ENCODE measurements at regions not wholly inside any gene's neighbourhood (a gene's known extent, or its start where the extent isn't known, plus 50 kb on each side); places are given as distances from the start of the nearest gene placed in this dataset.

- Mint-ChIP-seq H3K27me3 (ENCODE audit: unreplicated experiment) (no peaks in the 10 kb centered on the region), H3K9me3 (ENCODE audit: low read depth, unreplicated experiment) (no peaks in the 10 kb centered on the region), H3K27ac (ENCODE audit: unreplicated experiment) (no peak overlapping the region), H3K4me3 (ENCODE audit: low read depth, unreplicated experiment) (no peak overlapping the region), H3K36me3 (ENCODE audit: insufficient read depth, unreplicated experiment) (no peaks in the 10 kb centered on the region), H3K4me1 (ENCODE audit: low read depth, unreplicated experiment) (peaks cover 34% of the 10 kb centered on the region)
- CTCF ChIA-PET = no interaction called here
- TF ChIP-seq CTCF (IDR thresholded peaks at IDR 0.05; ENCODE audit: unreplicated experiment) = no peak
- intact Hi-C loops (cut with micrococcal nuclease; ENCODE audit: unreplicated experiment) = no loop called here
- DNase-seq = no peak
- BruUV-seq (replicated peaks) = no TSS peak
Measured at GRCh38 chr1:94743862-94744261, 76.3 kb upstream of the SLC44A3 start.

- BruUV-seq (replicated peaks) = no TSS peak
- Mint-ChIP-seq H3K4me3 (ENCODE audit: low read depth, unreplicated experiment) (no peak overlapping the region), H3K9me3 (ENCODE audit: low read depth, unreplicated experiment) (no peaks in the 10 kb centered on the region), H3K27ac (ENCODE audit: unreplicated experiment) (no peak overlapping the region), H3K4me1 (ENCODE audit: low read depth, unreplicated experiment) (peaks cover 43% of the 10 kb centered on the region), H3K27me3 (ENCODE audit: unreplicated experiment) (no peaks in the 10 kb centered on the region), H3K36me3 (ENCODE audit: insufficient read depth, unreplicated experiment) (peaks cover 8% of the 10 kb centered on the region)
- DNase-seq = no peak
- no peak for TF ChIP-seq CTCF (IDR thresholded peaks at IDR 0.05; ENCODE audit: unreplicated experiment)
- intact Hi-C loops (cut with micrococcal nuclease; ENCODE audit: unreplicated experiment) = no loop called here
- CTCF ChIA-PET = interaction anchor here (0.6 kb wide), 1 partner anchor 280 kb away, joined by 3 read pairs; no protein-coding TSS in a partner anchor
Measured at GRCh38 chr1:94741996-94742395, 78.2 kb upstream of the SLC44A3 start.

GRCh38 chr1:94741510-94741909 is 78.6 kb upstream of the SLC44A3 start:
- peaks cover 8% of the 10 kb centered on the region for H3K36me3 Mint-ChIP-seq (ENCODE audit: insufficient read depth, unreplicated experiment)
- H3K4me1 Mint-ChIP-seq (ENCODE audit: low read depth, unreplicated experiment) = peaks cover 48% of the 10 kb centered on the region
- H3K9me3 Mint-ChIP-seq (ENCODE audit: low read depth, unreplicated experiment) = no peaks in the 10 kb centered on the region
- DNase-seq = no peak
- no TSS peak for BruUV-seq (replicated peaks)
- no peaks in the 10 kb centered on the region for H3K27me3 Mint-ChIP-seq (ENCODE audit: unreplicated experiment)
- CTCF ChIA-PET = interaction anchor here (0.6 kb wide), 1 partner anchor 279 kb away, joined by 3 read pairs; no protein-coding TSS in a partner anchor
- intact Hi-C loops (cut with micrococcal nuclease; ENCODE audit: unreplicated experiment) = no loop called here
- no peak overlapping the region for H3K4me3 Mint-ChIP-seq (ENCODE audit: low read depth, unreplicated experiment)
- peak overlapping the region; percentile 30 for H3K27ac Mint-ChIP-seq (ENCODE audit: unreplicated experiment)
- no peak for TF ChIP-seq CTCF (IDR thresholded peaks at IDR 0.05; ENCODE audit: unreplicated experiment)

- no peak overlapping the region for H3K4me3 Mint-ChIP-seq (ENCODE audit: low read depth, unreplicated experiment)
Measured at GRCh38 chr1:94739521-94740061, 80.6 kb upstream of the SLC44A3 start.

More at GRCh38 chr1:94739521-94740061, 80.6 kb upstream of the SLC44A3 start:
- no peak for DNase-seq
- Mint-ChIP-seq H3K27me3 (ENCODE audit: unreplicated experiment) (no peaks in the 10 kb centered on the region), H3K36me3 (ENCODE audit: insufficient read depth, unreplicated experiment) (peaks cover 8% of the 10 kb centered on the region), H3K9me3 (ENCODE audit: low read depth, unreplicated experiment) (no peaks in the 10 kb centered on the region), H3K4me1 (ENCODE audit: low read depth, unreplicated experiment) (peaks cover 52% of the 10 kb centered on the region), H3K27ac (ENCODE audit: unreplicated experiment) (peak overlapping the region; percentile 22)
- intact Hi-C loops (cut with micrococcal nuclease; ENCODE audit: unreplicated experiment) = no loop called here
- CTCF ChIA-PET = interaction anchor here (0.7 kb wide), 1 partner anchor 1582 kb away, joined by 3 read pairs; no protein-coding TSS in a partner anchor
- no TSS peak for BruUV-seq (replicated peaks)
- no peak for TF ChIP-seq CTCF (IDR thresholded peaks at IDR 0.05; ENCODE audit: unreplicated experiment)

All from Calu3 (cell line).